Brain microvascular endothelial cell (primary cell): ENCODE measurements at regions not wholly inside any gene's neighbourhood (a gene's known extent, or its start where the extent isn't known, plus 50 kb on each side); places are given as distances from the start of the nearest gene placed in this dataset.
A peak's percentile ranks its signal among the peaks of the same experiment; 100 is the strongest.

Source experiments
- DNase-seq: peaks from one replicate; pipeline ENCODE4 v3.0.0-alpha.2; 2020
- H3K27ac ChIP-seq: fragments of 250-450 bp; sonication (Bioruptor Pico); 2 replicates; pipeline ENCODE4 v1.5.1; 2020; ENCODE audit warnings: mild to moderate bottlenecking, moderate library complexity
- H3K27me3 ChIP-seq: fragments of 250-450 bp; sonication (Bioruptor Pico); replicated peaks from 2 replicates; pipeline ENCODE4 v1.5.1; 2020; ENCODE audit warnings: mild to moderate bottlenecking
- H3K36me3 ChIP-seq: fragments of 250-450 bp; sonication (Bioruptor Pico); replicated peaks from 2 replicates; pipeline ENCODE4 v1.5.1; 2020; ENCODE audit warnings: mild to moderate bottlenecking
- H3K4me3 ChIP-seq: 2 replicates; pipeline ENCODE4 v1.5.1; 2011; ENCODE audit warnings: low read depth, mild to moderate bottlenecking, control low read depth, low read length, moderate library complexity
- in situ Hi-C: cut with HindIII; loops from 2 replicates; pipeline ENCODE4 v1.10.0; 2017; ENCODE audit warnings: low sequenced_read_pairs, low pct_ligation_motif_present
- TF ChIP-seq, protein P1 (sequence below): IDR thresholded peaks from 2 replicates; pipeline ENCODE4 v1.5.1; 2011; ENCODE audit warnings: low read depth, mild to moderate bottlenecking, moderate library complexity, low read length, control low read depth, inconsistent platforms; ENCODE audit errors: missing control alignments

DNA sequence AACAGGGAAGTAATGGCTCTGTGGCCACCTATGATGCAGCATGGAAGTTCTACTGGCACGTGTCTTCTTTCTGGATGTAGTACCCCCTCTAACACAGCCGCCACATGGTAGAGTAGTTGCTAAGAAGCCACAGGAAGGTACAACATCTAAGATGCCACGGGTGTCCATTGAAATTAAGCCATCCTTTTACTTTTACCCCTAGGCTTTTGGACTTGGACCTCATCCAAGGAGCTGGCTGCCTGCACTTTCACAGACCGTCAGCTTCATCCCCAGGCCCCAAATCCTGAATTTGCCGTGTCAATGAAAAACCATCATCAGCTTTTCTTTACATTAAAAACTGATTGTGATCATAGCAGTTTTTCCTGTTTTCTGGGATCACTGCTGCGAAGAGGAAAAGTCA is 102.4 kb downstream of the RPL27A start:
- no peak for DNase-seq
- TF ChIP-seq, protein P1, sequence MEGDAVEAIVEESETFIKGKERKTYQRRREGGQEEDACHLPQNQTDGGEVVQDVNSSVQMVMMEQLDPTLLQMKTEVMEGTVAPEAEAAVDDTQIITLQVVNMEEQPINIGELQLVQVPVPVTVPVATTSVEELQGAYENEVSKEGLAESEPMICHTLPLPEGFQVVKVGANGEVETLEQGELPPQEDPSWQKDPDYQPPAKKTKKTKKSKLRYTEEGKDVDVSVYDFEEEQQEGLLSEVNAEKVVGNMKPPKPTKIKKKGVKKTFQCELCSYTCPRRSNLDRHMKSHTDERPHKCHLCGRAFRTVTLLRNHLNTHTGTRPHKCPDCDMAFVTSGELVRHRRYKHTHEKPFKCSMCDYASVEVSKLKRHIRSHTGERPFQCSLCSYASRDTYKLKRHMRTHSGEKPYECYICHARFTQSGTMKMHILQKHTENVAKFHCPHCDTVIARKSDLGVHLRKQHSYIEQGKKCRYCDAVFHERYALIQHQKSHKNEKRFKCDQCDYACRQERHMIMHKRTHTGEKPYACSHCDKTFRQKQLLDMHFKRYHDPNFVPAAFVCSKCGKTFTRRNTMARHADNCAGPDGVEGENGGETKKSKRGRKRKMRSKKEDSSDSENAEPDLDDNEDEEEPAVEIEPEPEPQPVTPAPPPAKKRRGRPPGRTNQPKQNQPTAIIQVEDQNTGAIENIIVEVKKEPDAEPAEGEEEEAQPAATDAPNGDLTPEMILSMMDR: no peak
- H3K4me3 ChIP-seq: no peak overlapping the region

GRCh38 chr11:8785457-8785856 is 102.9 kb downstream of the RPL27A start:
- no peak overlapping the region for H3K27ac ChIP-seq
- no peaks in the 10 kb centered on the region for H3K36me3 ChIP-seq
- no peak for DNase-seq
- in situ Hi-C loops: no loop called here
- H3K27me3 ChIP-seq: no peaks in the 10 kb centered on the region
- no peak overlapping the region for H3K4me3 ChIP-seq
- TF ChIP-seq, protein P1: no peak

More for the DNA sequence above, 102.4 kb downstream of the RPL27A start:
- Histone ChIP-seq H3K27ac (no peak overlapping the region), H3K27me3 (no peaks in the 10 kb centered on the region), H3K36me3 (no peaks in the 10 kb centered on the region)
- in situ Hi-C loops: no loop called here

DNA sequence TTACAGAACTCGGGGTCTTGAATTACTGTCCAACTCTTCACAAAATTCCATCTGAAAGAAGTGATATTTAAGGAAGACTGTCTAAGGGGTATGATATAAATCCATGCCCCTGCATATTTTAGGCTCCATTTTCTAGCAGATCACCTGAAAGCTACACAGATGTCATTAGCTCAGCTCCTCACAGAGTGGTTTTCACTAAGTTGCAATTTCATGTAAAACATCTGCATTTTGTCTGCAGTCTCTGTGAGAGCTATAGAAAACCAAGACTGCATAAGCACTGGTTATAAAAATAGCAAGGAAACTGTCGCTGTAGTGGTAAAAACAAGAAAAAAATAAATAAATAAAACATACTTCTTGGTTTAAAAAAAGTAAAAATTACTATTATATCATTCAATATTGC is 103.4 kb downstream of the RPL27A start:
- TF ChIP-seq, protein P1: no peak
- H3K27ac ChIP-seq: no peak overlapping the region
- no peaks in the 10 kb centered on the region for H3K36me3 ChIP-seq
- in situ Hi-C loops: no loop called here
- H3K4me3 ChIP-seq: no peak overlapping the region
- no peak for DNase-seq
- no peaks in the 10 kb centered on the region for H3K27me3 ChIP-seq

GRCh38 chr11:8786933-8787332 is 104.3 kb downstream of the RPL27A start:
- DNase-seq: no peak
- H3K27ac ChIP-seq: no peak overlapping the region
- TF ChIP-seq, protein P1: peak; percentile 38
- in situ Hi-C loops: no loop called here
- no peaks in the 10 kb centered on the region for H3K36me3 ChIP-seq
- H3K27me3 ChIP-seq: no peaks in the 10 kb centered on the region
- H3K4me3 ChIP-seq: no peak overlapping the region

DNA sequence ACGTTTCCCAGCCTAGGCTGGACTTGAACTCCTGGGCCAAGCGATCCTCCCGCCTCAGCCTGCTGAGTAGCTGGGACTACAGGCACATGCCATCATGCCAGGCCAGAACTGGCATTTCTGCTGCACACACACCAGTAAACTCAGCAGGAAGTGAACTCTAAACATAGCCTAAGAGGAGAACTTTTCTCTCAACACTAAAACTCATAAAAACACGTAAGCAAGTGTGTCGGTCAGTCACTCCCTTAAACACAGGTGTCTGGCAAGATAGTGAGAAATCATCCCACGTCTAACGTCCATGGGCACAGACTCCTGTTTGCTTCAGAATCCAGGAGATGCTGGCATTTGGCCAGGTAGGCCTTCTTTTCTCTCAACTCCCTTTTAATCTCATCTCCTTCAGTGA is 104.8 kb downstream of the RPL27A start:
- Histone ChIP-seq H3K36me3 (no peaks in the 10 kb centered on the region), H3K27ac (no peak overlapping the region), H3K27me3 (no peaks in the 10 kb centered on the region), H3K4me3 (no peak overlapping the region)
- TF ChIP-seq, protein P1: no peak
- DNase-seq: no peak
- in situ Hi-C loops: no loop called here

DNA sequence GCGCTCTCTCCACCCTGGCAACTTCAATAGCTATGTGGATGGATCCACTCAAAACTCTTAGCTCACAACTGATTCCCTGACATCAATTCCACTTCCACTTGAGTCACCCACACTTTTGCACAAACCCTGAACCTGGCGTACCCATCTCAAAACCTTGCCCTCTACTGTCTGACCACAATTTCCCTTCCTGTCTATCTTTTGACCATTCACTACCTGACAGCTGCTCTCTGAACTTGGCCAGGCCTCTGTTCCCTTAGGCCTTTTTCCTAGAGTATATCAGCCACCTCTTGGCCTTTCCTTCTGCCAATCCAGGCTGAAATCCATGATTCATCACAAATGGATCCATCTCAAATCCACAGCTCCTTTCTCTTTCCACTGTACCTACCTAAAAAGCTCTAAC is 106.0 kb downstream of the RPL27A start:
- in situ Hi-C loops: no loop called here
- TF ChIP-seq, protein P1: no peak

More for the DNA sequence above, 106.0 kb downstream of the RPL27A start:
- no peaks in the 10 kb centered on the region for H3K27me3 ChIP-seq
- no peaks in the 10 kb centered on the region for H3K36me3 ChIP-seq
- no peak overlapping the region for H3K4me3 ChIP-seq
- no peak for DNase-seq
- no peak overlapping the region for H3K27ac ChIP-seq
